ENCODE measurements at regions not wholly inside any gene's neighbourhood (a gene's known extent, or its start where the extent isn't known, plus 50 kb on each side); places are given as distances from the start of the nearest gene placed in this dataset.
"Not testable (repeated sequence)": the region's sequence is repeated elsewhere in the genome, so short reads cannot be mapped to it uniquely, and the experiment has no call there.

DNA sequence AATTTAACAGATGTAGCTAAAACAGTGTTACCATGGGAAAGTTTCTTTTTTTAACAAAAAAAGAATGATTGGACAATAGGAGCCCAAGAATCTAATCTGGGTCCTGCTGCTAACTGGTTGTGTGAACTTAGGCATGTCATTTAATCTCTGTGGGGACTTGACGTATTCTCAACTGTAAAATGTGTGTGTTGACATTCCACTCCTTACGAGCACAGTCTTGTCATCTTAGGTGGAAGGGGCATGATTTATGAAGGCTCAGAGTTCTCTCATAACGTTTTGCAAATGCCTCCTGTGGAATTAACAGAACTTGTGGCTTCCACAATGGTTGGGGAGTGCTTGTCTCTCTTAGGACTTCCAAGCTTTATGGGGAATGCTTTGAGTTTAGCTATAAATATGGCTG, 125.9 kb upstream of the SATB2 start:
- ATAC-seq (no peak), DNase-seq (ENCODE audit: missing footprints) (no peak)
- intact Hi-C loops (cut with DNase I) = no loop called here

DNA sequence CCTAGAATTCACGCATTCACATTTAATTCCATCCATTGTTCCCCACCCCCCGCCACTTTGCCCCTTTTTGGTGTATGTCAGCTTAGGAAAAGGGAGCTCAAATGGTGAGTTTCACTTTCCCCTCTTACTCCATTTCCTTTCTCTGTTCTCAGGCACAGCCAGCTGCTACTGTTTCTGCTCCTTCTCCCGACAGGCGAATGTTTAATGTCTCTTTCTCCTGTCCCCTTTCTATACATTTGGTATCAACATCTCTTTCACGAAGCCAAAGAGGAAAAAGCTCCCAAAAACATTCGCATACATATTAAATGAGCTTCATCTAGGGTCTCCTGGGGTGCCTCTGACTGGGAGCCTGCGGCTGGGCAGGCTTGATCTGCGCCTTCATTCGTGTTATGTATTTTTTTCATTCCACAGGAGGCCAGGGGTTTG, 124.2 kb upstream of the SATB2 start:
- DNase-seq (ENCODE audit: missing footprints) (no peak), ATAC-seq (no peak)
- intact Hi-C loops (cut with DNase I) = no loop called here

- no peak for DNase-seq (ENCODE audit: missing footprints)
- intact Hi-C loops (cut with DNase I) = no loop called here
- no peak for ATAC-seq
These were observed 123.7 kb upstream of the SATB2 start for GRCh38 chr2:199581408-199581807.

DNA sequence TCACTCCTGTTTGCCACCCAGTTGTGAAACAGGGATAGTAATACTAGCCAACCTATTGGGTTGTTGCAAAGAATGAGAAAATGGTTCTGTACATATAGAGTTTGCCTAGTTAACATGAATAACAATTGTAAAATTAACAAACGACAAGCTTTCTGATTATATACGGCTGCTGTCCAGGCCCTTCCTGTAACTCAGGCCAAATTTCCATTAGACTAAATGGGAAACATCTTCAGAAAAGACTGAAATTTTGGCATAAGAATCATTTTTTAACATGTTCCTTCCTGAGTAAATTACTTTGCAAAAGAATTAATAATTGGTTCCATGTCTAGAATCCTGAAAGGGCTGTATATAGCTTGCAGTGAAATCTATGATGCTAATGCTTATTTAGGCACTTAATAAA, 117.7 kb upstream of the SATB2 start:
- DNase-seq (ENCODE audit: missing footprints) (no peak), ATAC-seq (no peak)

DNA sequence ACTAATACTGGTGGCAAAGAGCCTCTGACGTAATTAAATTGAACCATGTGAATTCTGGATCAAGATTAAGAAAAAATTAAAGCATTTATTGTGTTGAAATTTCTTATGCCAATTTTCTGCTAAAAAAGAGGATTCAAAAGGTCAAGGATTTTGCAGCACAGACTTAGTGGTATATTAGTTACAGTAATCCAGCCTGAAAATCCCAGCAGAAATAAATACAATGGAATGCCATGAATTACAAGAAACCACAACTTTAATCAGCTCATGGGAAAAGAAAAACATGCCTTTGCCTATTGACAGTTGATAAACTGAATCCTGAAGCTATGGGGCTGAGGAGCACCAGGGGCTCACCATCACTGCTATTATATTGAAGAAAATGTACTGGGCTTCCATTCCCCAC, 114.8 kb upstream of the SATB2 start:
- ATAC-seq (no peak), DNase-seq (ENCODE audit: missing footprints) (no peak)
- intact Hi-C loops (cut with DNase I) = no loop called here

More for the DNA sequence above, 117.7 kb upstream of the SATB2 start:
- intact Hi-C loops (cut with DNase I) = no loop called here

DNA sequence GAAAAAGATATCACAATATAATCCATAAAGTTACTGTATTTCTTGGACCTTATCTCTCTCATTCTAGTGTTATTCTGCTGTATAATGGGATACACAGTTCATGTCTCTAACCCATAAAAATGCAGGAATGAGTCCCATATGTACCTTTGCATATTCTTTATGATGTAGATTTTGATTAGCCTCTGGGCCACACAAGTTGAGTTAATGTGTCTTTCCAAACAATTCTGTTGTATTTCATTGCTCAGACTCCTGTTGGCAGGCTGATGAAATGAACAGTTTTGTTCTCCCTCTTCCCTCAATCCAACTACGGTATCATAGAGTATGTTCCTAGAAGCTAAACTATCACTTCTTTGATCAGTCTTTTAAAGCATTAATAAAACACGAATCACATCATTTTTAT, 113.2 kb upstream of the SATB2 start:
- no peak for ATAC-seq
- no peak for DNase-seq (ENCODE audit: missing footprints)
- intact Hi-C loops (cut with DNase I) = no loop called here

GRCh38 chr2:199569336-199569735, 111.6 kb upstream of the SATB2 start:
- intact Hi-C loops (cut with DNase I) = no loop called here
- ATAC-seq = no peak
- no peak for DNase-seq (ENCODE audit: missing footprints)

DNA sequence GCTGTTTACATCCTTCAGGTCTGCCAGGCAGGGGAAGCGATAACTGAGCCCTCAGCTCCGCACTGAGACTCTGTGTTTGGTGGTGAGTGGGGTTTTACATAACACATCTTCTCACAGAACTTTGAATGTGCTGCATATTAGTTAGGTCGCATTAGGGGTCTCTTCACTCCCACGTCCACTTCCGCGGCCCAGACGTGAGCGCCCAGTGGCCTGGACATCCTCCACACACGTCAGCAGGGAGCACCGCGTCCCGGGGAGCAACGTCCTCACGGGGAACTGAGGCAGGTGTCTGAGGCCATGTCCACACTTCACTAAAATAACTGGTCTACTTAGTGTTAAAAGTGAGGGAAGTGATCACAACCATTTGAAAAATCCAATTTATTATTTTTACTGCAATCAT, 100.4 kb upstream of the SATB2 start:
- DNase-seq (ENCODE audit: missing footprints) = no peak
- no peak for ATAC-seq
- intact Hi-C loops (cut with DNase I) = no loop called here

- intact Hi-C loops (cut with DNase I) = no loop called here
- no peak for ATAC-seq
- peak; percentile 62 for DNase-seq (ENCODE audit: missing footprints)
These were observed 99.0 kb upstream of the SATB2 start for GRCh38 chr2:199556527-199557285.

DNA sequence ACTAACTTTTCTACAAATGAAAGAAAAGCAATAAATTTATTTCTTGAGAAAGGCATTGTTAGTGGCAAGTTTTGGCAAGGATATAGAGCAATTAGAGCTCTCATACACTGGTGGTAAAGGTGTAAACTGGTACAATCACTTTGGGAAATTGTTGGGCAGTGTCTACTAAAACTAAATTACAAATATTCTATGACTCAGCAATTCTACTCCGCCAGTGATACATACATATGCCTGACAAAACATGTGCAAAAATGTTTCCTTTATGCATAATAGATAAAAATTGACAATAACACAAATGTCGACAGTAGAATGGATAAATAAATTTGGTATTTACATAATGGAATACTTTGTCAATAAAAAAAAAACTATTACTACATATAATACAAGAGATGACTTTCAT, 96.3 kb upstream of the SATB2 start:
- intact Hi-C loops (cut with DNase I) = no loop called here
- ATAC-seq (no peak), DNase-seq (ENCODE audit: missing footprints) (no peak)

GRCh38 chr2:199552141-199552540, 94.4 kb upstream of the SATB2 start:
- ATAC-seq (no peak), DNase-seq (ENCODE audit: missing footprints) (no peak)
- intact Hi-C loops (cut with DNase I) = no loop called here

- DNase-seq (ENCODE audit: missing footprints) (no peak), ATAC-seq (no peak)
- intact Hi-C loops (cut with DNase I) = no loop called here
These were observed 86.0 kb upstream of the SATB2 start for GRCh38 chr2:199543606-199544172.

DNA sequence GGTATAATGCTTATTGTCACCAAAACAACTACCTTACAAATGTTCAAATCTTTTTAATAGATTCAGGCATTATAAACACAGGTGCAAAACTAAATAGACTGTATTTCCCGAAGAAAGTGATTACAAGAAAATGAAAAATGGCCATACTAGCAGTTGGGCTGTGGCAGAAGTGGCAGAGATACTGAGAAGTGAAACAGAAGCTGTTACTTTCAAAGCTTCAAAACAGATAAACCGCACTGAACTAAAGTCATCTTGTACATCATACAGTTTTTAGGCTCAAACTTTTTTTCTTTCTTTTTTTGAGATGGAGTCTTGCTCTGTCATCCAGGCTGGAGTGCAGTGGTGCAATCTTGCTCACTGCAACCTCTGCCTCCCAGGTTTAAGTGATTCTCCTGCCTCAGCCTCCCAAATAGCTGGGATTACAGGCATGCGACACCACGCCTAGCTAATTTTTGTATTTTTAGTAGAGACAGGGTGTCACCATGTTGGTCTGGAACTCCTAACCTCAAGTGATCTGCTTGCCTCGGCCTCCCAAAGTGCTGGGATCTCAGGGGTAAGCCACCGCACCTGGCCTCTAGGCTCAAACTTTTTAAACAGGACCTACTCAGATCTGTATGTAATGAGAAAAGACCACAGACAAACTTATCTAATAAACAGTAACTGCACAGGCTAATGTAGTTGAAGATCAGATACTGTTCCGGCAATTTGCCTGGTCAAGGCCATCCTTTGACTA, 77.9 kb upstream of the SATB2 start:
- ATAC-seq = no peak
- intact Hi-C loops (cut with DNase I) = no loop called here

GRCh38 chr2:199533873-199534272, 76.1 kb upstream of the SATB2 start:
- ATAC-seq; intact Hi-C loops (cut with DNase I); DNase-seq (ENCODE audit: missing footprints): not testable (repeated sequence)

More for the DNA sequence above, 77.9 kb upstream of the SATB2 start:
- DNase-seq (ENCODE audit: missing footprints) = no peak

GRCh38 chr2:199527071-199527470, 69.3 kb upstream of the SATB2 start:
- ATAC-seq (no peak), DNase-seq (ENCODE audit: missing footprints) (no peak)
- intact Hi-C loops (cut with DNase I) = no loop called here

- intact Hi-C loops (cut with DNase I) = no loop called here
- DNase-seq (ENCODE audit: missing footprints) = no peak
- ATAC-seq = no peak
These were observed 67.2 kb upstream of the SATB2 start for GRCh38 chr2:199524689-199525574.

DNA sequence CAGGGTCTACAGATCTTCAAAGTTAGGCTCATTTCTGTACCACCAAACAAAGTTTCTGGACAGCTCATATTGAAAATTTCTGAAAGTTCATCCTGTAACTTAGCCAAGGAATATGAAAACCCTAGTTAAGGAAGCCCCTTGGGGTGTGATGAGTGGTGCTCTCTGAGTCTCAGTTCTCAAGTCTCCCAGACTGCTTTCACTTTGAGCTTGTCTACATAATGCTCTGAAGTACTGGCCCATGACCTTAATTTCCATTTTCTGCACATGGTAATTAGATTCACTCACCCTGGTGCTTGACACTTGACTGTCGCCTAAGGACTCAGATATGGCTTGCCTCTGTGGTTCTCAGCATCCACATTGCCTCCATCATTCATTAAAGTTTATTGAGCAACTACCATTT, 51.7 kb upstream of the SATB2 start:
- no peak for ATAC-seq
- no peak for DNase-seq (ENCODE audit: missing footprints)
- intact Hi-C loops (cut with DNase I) = no loop called here

Measured in Right ventricle myocardium inferior (tissue), 1 donor.